ENCODE measurements at regions not wholly inside any gene's neighbourhood (a gene's known extent, or its start where the extent isn't known, plus 50 kb on each side); places are given as distances from the start of the nearest gene placed in this dataset.

- no peak for DNase-seq
These were observed 72.5 kb upstream of the SMYD2 start for GRCh38 chr1:214208460-214208859.

GRCh38 chr1:214209260-214209808 is 71.6 kb upstream of the SMYD2 start:
- DNase-seq = no peak

DNA sequence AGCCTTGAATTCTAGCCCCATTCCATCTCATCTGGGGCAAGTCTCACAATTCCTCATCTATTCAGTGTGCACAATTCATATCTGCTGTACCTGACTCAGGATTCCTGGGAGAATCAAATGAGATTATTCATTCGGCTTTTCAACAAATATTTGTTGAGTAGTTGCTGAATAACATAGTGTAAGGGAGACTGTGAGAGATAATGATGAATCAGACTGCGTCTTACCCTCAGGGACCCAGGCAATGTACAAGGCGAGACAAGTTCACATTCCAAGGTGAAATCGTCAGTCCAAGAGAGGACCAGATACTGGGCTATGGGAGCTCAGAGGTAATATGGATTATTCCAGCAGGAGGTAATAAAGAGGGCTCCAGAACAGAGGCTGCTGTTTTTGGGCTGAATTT is 67.8 kb upstream of the SMYD2 start:
- no peak for DNase-seq

GRCh38 chr1:214214851-214215250 is 66.1 kb upstream of the SMYD2 start:
- DNase-seq = no peak

GRCh38 chr1:214215583-214215982 is 65.4 kb upstream of the SMYD2 start:
- DNase-seq = no peak

- no peak for DNase-seq
These were observed 64.9 kb upstream of the SMYD2 start for GRCh38 chr1:214216021-214216420.

- DNase-seq = no peak
These were observed 64.2 kb upstream of the SMYD2 start for GRCh38 chr1:214216779-214217178.

- no peak for DNase-seq
These were observed 61.1 kb upstream of the SMYD2 start for GRCh38 chr1:214219902-214220301.

DNA sequence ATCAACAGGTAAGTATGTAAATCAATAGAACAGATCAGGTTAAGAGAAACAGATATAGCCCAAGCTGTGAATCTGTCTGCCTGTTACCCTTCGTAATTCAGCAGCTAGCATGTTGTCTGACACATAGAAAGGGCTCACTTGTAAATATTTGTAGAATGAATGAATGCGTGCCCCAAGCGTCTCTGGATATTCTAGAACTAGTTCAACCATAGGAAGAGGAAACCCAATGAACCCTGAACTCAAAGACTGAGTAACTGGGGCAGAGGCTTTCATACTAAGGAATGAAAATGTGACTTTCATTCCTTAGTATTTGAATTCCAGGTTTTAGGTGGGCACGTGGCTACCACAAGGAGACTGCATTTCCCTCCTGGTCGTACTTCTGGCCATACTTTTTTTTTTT is 60.1 kb upstream of the SMYD2 start:
- DNase-seq = no peak

DNA sequence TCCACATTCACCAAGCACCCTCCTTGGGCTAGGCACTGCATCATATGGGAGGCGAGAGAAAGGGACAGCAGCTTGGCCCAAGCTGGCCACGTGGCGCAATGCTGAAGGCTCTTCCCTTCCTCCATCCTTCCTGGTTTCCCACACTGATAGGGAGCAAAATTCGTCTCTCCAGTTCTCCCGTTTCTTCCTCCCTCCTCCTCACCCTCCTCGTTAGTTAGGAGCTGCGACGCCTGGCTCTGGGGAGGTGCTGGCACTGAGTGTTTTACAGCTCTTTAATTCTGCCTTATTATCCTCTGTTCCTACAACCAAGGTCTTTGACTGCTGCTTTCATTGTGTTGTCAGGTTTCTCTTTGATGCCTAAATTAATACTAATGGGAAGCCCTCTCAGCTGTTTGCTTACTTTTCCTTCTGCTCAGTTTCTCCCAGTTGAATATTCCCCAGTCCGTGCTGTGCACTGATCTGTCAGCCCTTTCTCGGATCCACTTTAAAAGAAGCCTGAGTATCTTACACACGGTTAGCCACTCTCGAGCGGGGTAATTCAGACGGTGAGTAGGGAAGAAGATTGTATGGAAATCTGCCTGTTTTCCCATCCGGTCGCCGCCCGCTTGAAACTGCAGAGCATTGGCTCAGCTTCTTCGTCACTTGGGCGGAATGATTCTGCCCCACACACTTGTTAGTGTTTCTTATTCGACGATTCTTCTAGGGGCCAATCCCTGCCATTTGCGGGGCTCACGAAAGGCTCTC is 56.2 kb upstream of the SMYD2 start:
- no peak for DNase-seq

GRCh38 chr1:214228976-214229375 is 52.0 kb upstream of the SMYD2 start:
- no peak for DNase-seq

GRCh38 chr1:214229736-214230135 is 51.2 kb upstream of the SMYD2 start:
- no peak for DNase-seq

All from NCI-H82 (cell line).